ENCODE measurements at regions not wholly inside any gene's neighbourhood (a gene's known extent, or its start where the extent isn't known, plus 50 kb on each side); places are given as distances from the start of the nearest gene placed in this dataset.

GRCh38 chr2:168380500-168380899 lies 75.6 kb upstream of the CERS6 start:
- DNase-seq: no peak

GRCh38 chr2:168392024-168392423 lies 64.0 kb upstream of the CERS6 start:
- DNase-seq: no peak

- no peak for DNase-seq
These were observed 63.3 kb upstream of the CERS6 start for GRCh38 chr2:168392797-168393196.

DNA sequence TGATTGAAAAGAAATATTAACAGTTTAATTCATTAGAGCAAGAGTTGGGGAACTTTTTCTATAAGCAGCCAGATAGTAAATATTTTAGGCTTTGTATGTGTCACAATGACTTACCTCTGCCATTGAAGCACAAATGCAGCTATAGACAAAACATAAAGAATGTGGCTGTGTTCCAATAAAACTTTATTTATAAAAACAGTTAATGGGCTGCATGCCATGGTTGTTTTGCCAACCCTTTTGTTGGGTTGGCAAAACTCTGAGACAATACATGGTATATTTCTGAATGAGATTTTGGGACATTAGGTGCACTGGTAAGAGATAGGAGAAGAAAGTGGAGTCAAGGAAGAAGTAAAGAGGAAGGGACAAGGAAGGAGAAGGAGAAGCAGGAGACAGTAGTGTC lies 61.8 kb upstream of the CERS6 start:
- DNase-seq: no peak

DNA sequence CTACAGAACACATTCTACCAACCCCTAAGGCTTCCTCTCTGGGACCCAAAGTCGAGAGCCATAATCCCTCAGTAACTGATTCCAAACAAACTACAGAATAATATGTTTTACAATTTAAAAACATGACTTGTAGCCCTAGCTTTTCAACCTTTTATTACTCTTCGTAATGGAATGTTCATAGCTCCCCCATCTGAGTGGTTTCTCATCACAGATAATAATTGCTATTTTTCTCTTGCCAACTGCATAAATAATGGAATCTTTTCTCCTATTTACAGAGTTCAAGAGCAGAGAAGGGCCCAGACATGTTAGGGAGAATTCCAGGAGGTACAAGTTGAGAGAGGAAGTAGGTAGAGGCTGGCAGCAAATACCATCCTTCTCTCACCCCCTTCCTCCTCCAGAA lies 59.9 kb upstream of the CERS6 start:
- no peak for DNase-seq

GRCh38 chr2:168397629-168398028 lies 58.4 kb upstream of the CERS6 start:
- DNase-seq: no peak

GRCh38 chr2:168401048-168401556 lies 55.0 kb upstream of the CERS6 start:
- no peak for DNase-seq

DNA sequence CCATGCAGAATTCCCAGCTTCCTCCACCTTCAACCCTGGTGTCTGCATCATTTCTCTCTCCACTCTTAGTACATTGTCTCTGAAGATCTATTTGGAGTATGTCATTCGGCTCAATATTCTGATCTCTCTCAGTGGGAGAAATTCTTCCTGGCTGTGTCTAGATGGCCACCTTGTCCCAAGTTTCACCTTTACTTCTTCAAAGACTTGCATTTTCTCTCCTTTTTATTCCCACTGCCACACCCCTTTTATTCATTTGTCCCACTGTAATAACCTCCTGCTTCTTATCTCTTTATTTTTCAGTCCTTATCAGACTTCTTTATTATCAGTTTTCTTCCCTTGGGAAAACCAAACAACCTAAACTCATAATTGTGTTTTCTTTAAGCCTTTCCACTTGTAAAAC lies 54.3 kb upstream of the CERS6 start:
- no peak for DNase-seq

DNA sequence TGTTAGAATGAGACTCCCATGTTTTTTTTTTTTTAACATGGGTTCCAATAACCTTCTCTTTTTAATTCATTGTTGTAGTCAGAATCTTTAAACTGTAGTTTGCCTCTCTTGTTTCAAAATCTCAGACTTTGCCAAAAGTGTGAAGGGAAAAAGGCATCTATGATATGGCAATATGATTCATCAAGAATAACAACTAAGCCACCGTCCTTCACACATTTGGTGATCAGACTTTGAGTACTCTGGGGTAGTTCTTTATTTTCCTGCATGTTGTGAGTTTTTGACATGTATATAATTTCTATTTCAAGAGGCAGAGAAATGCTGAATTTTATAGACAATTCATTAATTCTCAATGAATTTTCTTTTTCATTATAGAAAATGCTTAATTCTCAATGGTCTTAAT lies 53.5 kb upstream of the CERS6 start:
- no peak for DNase-seq

DNA sequence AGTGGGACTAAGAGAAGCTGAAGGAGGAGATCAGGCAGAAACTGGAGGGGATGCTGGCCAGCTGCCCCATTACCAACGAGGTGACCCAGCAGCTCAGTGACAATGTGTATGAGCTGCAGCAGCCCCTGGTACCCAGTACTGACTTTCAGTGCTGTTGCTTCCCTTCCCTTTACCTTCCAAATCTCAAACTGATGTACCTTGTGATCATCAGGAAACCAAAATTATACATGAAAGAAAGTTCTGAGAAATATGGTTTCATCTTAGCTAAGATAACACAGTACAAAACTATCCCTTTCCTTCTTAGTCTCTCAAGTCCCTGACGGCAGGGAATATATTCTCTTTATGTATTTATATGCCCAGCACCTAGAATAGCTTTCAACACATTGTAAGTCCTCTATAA lies 52.3 kb upstream of the CERS6 start:
- DNase-seq: no peak

GRCh38 chr2:168404764-168405163 lies 51.3 kb upstream of the CERS6 start:
- no peak for DNase-seq

All from CD4-positive, alpha-beta T cell treated with Interleukin-21 for 1 hour (primary cell).